Central memory CD4-positive, alpha-beta T cell (primary cell): ENCODE measurements at regions not wholly inside any gene's neighbourhood (a gene's known extent, or its start where the extent isn't known, plus 50 kb on each side); places are given as distances from the start of the nearest gene placed in this dataset.

Source experiments
- DNase-seq: peaks from one replicate; pipeline ENCODE4 v3.0.0; 2022

- DNase-seq = no peak
These were observed 179.5 kb downstream of the ANXA2 start for GRCh38 chr15:60218256-60218655.

GRCh38 chr15:60219866-60220265 is 177.9 kb downstream of the ANXA2 start:
- no peak for DNase-seq

- DNase-seq = no peak
These were observed 176.4 kb downstream of the ANXA2 start for GRCh38 chr15:60221356-60221755.

GRCh38 chr15:60222404-60222803 is 175.4 kb downstream of the ANXA2 start:
- no peak for DNase-seq

GRCh38 chr15:60223176-60223575 is 174.6 kb downstream of the ANXA2 start:
- DNase-seq = no peak

GRCh38 chr15:60226924-60227323 is 170.9 kb downstream of the ANXA2 start:
- DNase-seq = no peak

GRCh38 chr15:60228101-60228500 is 169.7 kb downstream of the ANXA2 start:
- DNase-seq = no peak

GRCh38 chr15:60228619-60229018 is 169.2 kb downstream of the ANXA2 start:
- no peak for DNase-seq

- DNase-seq = no peak
These were observed 161.7 kb downstream of the ANXA2 start for GRCh38 chr15:60235951-60236710.

- DNase-seq = no peak
These were observed 160.3 kb downstream of the ANXA2 start for GRCh38 chr15:60237446-60237845.

GRCh38 chr15:60243769-60244168 is 154.0 kb downstream of the ANXA2 start:
- DNase-seq = no peak

GRCh38 chr15:60244813-60245212 is 153.0 kb downstream of the ANXA2 start:
- no peak for DNase-seq

GRCh38 chr15:60250316-60250715 is 147.5 kb downstream of the ANXA2 start:
- no peak for DNase-seq

GRCh38 chr15:60251300-60252070 is 146.3 kb downstream of the ANXA2 start:
- DNase-seq = no peak

- DNase-seq = no peak
These were observed 143.4 kb downstream of the ANXA2 start for GRCh38 chr15:60254416-60254815.

GRCh38 chr15:60255390-60255789 is 142.4 kb downstream of the ANXA2 start:
- DNase-seq = no peak

- DNase-seq = no peak
These were observed 140.1 kb downstream of the ANXA2 start for GRCh38 chr15:60257591-60258159.

- DNase-seq = no peak
These were observed 138.3 kb downstream of the ANXA2 start for GRCh38 chr15:60259469-60259868.

GRCh38 chr15:60264088-60264487 is 133.7 kb downstream of the ANXA2 start:
- DNase-seq = no peak

GRCh38 chr15:60264566-60264965 is 133.2 kb downstream of the ANXA2 start:
- no peak for DNase-seq

GRCh38 chr15:60265057-60265456 is 132.7 kb downstream of the ANXA2 start:
- DNase-seq = no peak

- DNase-seq = no peak
These were observed 125.2 kb downstream of the ANXA2 start for GRCh38 chr15:60272623-60273022.

GRCh38 chr15:60275624-60276023 is 122.2 kb downstream of the ANXA2 start:
- no peak for DNase-seq

- no peak for DNase-seq
These were observed 118.9 kb downstream of the ANXA2 start for GRCh38 chr15:60278879-60279278.
